ENCODE measurements at regions not wholly inside any gene's neighbourhood (a gene's known extent, or its start where the extent isn't known, plus 50 kb on each side); places are given as distances from the start of the nearest gene placed in this dataset.

DNA sequence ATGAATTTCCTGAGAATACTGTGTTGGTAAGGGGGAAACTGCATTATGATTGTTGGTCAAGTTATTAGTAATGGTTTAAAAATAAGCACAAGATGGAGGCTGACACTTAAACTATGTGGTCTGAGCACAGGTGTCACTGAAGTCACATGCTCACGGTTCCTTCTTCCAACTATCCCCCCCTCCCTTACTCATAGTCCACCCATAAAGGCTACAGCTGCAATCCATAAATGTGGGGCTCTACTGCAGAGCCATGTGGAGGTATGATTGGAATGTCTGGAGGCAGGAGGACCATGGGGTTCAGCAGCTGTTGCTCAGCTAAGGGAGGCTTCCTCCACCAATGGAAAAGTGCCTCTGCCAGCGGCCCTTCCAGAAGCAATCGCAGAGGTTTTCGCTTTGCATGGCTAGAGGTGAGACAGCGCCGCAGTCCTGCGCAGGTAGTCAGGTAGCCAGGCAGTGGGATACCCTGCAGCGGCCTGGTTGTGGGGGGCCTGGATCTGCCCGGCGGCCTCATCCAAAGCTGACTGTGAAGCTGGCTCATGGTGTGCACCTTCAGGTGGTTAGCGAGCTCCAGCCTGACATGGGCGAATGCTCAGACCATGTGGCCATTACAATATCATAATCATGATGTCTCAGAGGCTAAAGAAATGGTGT lies 249.6 kb downstream of the DCDC2C start (continued):
- TF ChIP-seq, protein P1, sequence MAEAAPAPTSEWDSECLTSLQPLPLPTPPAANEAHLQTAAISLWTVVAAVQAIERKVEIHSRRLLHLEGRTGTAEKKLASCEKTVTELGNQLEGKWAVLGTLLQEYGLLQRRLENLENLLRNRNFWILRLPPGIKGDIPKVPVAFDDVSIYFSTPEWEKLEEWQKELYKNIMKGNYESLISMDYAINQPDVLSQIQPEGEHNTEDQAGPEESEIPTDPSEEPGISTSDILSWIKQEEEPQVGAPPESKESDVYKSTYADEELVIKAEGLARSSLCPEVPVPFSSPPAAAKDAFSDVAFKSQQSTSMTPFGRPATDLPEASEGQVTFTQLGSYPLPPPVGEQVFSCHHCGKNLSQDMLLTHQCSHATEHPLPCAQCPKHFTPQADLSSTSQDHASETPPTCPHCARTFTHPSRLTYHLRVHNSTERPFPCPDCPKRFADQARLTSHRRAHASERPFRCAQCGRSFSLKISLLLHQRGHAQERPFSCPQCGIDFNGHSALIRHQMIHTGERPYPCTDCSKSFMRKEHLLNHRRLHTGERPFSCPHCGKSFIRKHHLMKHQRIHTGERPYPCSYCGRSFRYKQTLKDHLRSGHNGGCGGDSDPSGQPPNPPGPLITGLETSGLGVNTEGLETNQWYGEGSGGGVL (tag by site-specific recombination; IDR thresholded peaks at IDR 0.05): no peak
- TF ChIP-seq INSM2 (tag by site-specific recombination; IDR thresholded peaks at IDR 0.05) (no peak), IKZF3 (tag by site-specific recombination; IDR thresholded peaks at IDR 0.05) (no peak)
- TF ChIP-seq, protein P2, sequence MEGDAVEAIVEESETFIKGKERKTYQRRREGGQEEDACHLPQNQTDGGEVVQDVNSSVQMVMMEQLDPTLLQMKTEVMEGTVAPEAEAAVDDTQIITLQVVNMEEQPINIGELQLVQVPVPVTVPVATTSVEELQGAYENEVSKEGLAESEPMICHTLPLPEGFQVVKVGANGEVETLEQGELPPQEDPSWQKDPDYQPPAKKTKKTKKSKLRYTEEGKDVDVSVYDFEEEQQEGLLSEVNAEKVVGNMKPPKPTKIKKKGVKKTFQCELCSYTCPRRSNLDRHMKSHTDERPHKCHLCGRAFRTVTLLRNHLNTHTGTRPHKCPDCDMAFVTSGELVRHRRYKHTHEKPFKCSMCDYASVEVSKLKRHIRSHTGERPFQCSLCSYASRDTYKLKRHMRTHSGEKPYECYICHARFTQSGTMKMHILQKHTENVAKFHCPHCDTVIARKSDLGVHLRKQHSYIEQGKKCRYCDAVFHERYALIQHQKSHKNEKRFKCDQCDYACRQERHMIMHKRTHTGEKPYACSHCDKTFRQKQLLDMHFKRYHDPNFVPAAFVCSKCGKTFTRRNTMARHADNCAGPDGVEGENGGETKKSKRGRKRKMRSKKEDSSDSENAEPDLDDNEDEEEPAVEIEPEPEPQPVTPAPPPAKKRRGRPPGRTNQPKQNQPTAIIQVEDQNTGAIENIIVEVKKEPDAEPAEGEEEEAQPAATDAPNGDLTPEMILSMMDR (tag by site-specific recombination; IDR thresholded peaks at IDR 0.05): no peak

DNA sequence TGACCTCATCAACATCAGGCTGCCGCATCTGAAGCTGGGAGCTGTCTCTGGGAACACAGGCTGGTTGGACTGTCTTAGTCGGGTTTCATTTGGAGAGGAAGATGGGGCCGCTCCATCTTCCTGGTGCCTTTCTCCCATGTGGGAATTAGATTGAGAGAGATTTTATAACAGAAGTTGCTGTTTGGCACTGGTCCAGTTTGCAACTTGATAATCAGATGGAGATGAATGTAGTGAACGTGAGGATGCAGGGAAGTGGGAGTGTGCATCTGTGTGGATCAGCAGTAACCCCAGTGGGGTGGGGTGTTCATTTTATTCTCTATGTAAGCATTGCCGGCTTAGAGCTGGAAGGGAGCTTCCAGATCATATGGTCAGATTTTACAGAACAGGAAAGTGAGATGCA lies 250.9 kb downstream of the DCDC2C start:
- TF ChIP-seq KLF16 (tag by site-specific recombination; IDR thresholded peaks at IDR 0.05) (no peak), WT1 (tag by site-specific recombination; IDR thresholded peaks at IDR 0.05) (no peak), ZNF37A (tag by site-specific recombination; IDR thresholded peaks at IDR 0.05) (no peak), ZBTB21 (tag by site-specific recombination; IDR thresholded peaks at IDR 0.05) (no peak), ZNF404 (tag by site-specific recombination; IDR thresholded peaks at IDR 0.05) (no peak), KLF8 (tag by site-specific recombination; IDR thresholded peaks at IDR 0.05) (no peak), ZNF10 (tag by site-specific recombination; IDR thresholded peaks at IDR 0.05) (no peak), ZNF843 (tag by site-specific recombination; IDR thresholded peaks at IDR 0.05) (no peak), ZNF148 (tag by site-specific recombination; IDR thresholded peaks at IDR 0.05; ENCODE audit: borderline replicate concordance) (no peak), ZNF514 (tag by site-specific recombination; IDR thresholded peaks at IDR 0.05) (no peak), ZNF548 (tag by site-specific recombination; IDR thresholded peaks at IDR 0.05) (no peak), ZNF214 (tag by site-specific recombination; IDR thresholded peaks at IDR 0.05; ENCODE audit: borderline replicate concordance) (no peak), BCL11A (tag by site-specific recombination; IDR thresholded peaks at IDR 0.05; ENCODE audit: low read depth) (no peak), ZNF792 (tag by site-specific recombination; IDR thresholded peaks at IDR 0.05) (no peak), SCRT2 (tag by site-specific recombination; IDR thresholded peaks at IDR 0.05) (no peak), FEZF1 (tag by site-specific recombination; IDR thresholded peaks at IDR 0.05) (no peak)
- TF ChIP-seq, protein P3, sequence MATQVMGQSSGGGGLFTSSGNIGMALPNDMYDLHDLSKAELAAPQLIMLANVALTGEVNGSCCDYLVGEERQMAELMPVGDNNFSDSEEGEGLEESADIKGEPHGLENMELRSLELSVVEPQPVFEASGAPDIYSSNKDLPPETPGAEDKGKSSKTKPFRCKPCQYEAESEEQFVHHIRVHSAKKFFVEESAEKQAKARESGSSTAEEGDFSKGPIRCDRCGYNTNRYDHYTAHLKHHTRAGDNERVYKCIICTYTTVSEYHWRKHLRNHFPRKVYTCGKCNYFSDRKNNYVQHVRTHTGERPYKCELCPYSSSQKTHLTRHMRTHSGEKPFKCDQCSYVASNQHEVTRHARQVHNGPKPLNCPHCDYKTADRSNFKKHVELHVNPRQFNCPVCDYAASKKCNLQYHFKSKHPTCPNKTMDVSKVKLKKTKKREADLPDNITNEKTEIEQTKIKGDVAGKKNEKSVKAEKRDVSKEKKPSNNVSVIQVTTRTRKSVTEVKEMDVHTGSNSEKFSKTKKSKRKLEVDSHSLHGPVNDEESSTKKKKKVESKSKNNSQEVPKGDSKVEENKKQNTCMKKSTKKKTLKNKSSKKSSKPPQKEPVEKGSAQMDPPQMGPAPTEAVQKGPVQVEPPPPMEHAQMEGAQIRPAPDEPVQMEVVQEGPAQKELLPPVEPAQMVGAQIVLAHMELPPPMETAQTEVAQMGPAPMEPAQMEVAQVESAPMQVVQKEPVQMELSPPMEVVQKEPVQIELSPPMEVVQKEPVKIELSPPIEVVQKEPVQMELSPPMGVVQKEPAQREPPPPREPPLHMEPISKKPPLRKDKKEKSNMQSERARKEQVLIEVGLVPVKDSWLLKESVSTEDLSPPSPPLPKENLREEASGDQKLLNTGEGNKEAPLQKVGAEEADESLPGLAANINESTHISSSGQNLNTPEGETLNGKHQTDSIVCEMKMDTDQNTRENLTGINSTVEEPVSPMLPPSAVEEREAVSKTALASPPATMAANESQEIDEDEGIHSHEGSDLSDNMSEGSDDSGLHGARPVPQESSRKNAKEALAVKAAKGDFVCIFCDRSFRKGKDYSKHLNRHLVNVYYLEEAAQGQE (tag by site-specific recombination; IDR thresholded peaks at IDR 0.05): no peak
- Histone ChIP-seq H3K27ac (ENCODE audit: extremely low read depth, low read depth, low read length) (no peak overlapping the region), H3K36me3 (ENCODE audit: control insufficient read depth in 2 of 2, insufficient read depth in 1 of 2, low read length in 2 of 2) (no peaks in the 10 kb centered on the region), H3K4me3 (ENCODE audit: low read depth, low read length) (no peak overlapping the region), H3K9me3 (ENCODE audit: control insufficient read depth, insufficient read depth, low read depth, low read length) (no peaks in the 10 kb centered on the region), H3K4me1 (ENCODE audit: control insufficient read depth, insufficient read depth, low read length) (no peaks in the 10 kb centered on the region)
- POLR2A ChIA-PET: no interaction called here
- CTCF ChIA-PET: interaction anchor here (1.3 kb wide), 1 partner anchor 226 kb away, joined by 5 read pairs; no protein-coding TSS in a partner anchor
